ENCODE measurements at regions not wholly inside any gene's neighbourhood (a gene's known extent, or its start where the extent isn't known, plus 50 kb on each side); places are given as distances from the start of the nearest gene placed in this dataset.
"Not testable (repeated sequence)": the region's sequence is repeated elsewhere in the genome, so short reads cannot be mapped to it uniquely, and the experiment has no call there.

- no peak overlapping the region for H3K27ac ChIP-seq
- H3K9me3 ChIP-seq = peaks cover under 1% of the 10 kb centered on the region
- no peaks in the 10 kb centered on the region for H3K27me3 ChIP-seq (ENCODE audit: low read depth)
- H3K4me3 ChIP-seq = no peak overlapping the region
- ATAC-seq (no peak), DNase-seq (no peak)
- intact Hi-C loops (cut with DNase I) = no loop called here
- no peaks in the 10 kb centered on the region for H3K36me3 ChIP-seq
- H3K4me1 ChIP-seq = no peaks in the 10 kb centered on the region
- TF ChIP-seq CTCF (IDR thresholded peaks at IDR 0.05) = no peak
Observed at GRCh38 chr6:120484146-120484545, 850.1 kb downstream of the TBC1D32 start.

GRCh38 chr6:120478650-120479049 lies 855.6 kb downstream of the TBC1D32 start:
- no peak for TF ChIP-seq CTCF (IDR thresholded peaks at IDR 0.05)
- H3K9me3 ChIP-seq = peaks cover 10% of the 10 kb centered on the region
- H3K4me3 ChIP-seq = no peak overlapping the region
- intact Hi-C loops (cut with DNase I) = no loop called here
- H3K36me3 ChIP-seq = no peaks in the 10 kb centered on the region
- no peaks in the 10 kb centered on the region for H3K27me3 ChIP-seq (ENCODE audit: low read depth)
- no peak overlapping the region for H3K27ac ChIP-seq
- no peaks in the 10 kb centered on the region for H3K4me1 ChIP-seq
- no peak for ATAC-seq
- no peak for DNase-seq

GRCh38 chr6:120473804-120474203 lies 860.5 kb downstream of the TBC1D32 start:
- ATAC-seq = no peak

GRCh38 chr6:120468486-120468885 lies 865.8 kb downstream of the TBC1D32 start:
- Histone ChIP-seq H3K27me3 (ENCODE audit: low read depth) (no peaks in the 10 kb centered on the region), H3K4me1 (no peaks in the 10 kb centered on the region), H3K4me3 (no peak overlapping the region), H3K36me3 (no peaks in the 10 kb centered on the region), H3K9me3 (no peaks in the 10 kb centered on the region), H3K27ac (no peak overlapping the region)
- DNase-seq (no peak), ATAC-seq (no peak)
- intact Hi-C loops (cut with DNase I) = no loop called here
- TF ChIP-seq CTCF (IDR thresholded peaks at IDR 0.05) = no peak

More at GRCh38 chr6:120473804-120474203, 860.5 kb downstream of the TBC1D32 start:
- Histone ChIP-seq H3K36me3 (no peaks in the 10 kb centered on the region), H3K27ac (no peak overlapping the region), H3K4me1 (no peaks in the 10 kb centered on the region), H3K4me3 (no peak overlapping the region), H3K27me3 (ENCODE audit: low read depth) (no peaks in the 10 kb centered on the region), H3K9me3 (peaks cover 6% of the 10 kb centered on the region)
- no peak for DNase-seq
- intact Hi-C loops (cut with DNase I) = no loop called here
- TF ChIP-seq CTCF (IDR thresholded peaks at IDR 0.05) = no peak

GRCh38 chr6:120451508-120451907 lies 882.8 kb downstream of the TBC1D32 start:
- DNase-seq (no peak), ATAC-seq (no peak)
- Histone ChIP-seq H3K4me1 (no peaks in the 10 kb centered on the region), H3K27ac (no peak overlapping the region), H3K27me3 (ENCODE audit: low read depth) (no peaks in the 10 kb centered on the region), H3K4me3 (no peak overlapping the region), H3K36me3 (no peaks in the 10 kb centered on the region), H3K9me3 (no peaks in the 10 kb centered on the region)
- intact Hi-C loops (cut with DNase I) = no loop called here
- no peak for TF ChIP-seq CTCF (IDR thresholded peaks at IDR 0.05)

- H3K4me1 ChIP-seq = no peaks in the 10 kb centered on the region
- no peaks in the 10 kb centered on the region for H3K9me3 ChIP-seq
- no peak overlapping the region for H3K27ac ChIP-seq
- intact Hi-C loops (cut with DNase I) = no loop called here
- H3K4me3 ChIP-seq = no peak overlapping the region
- TF ChIP-seq CTCF (IDR thresholded peaks at IDR 0.05) = no peak
- H3K27me3 ChIP-seq (ENCODE audit: low read depth) = no peaks in the 10 kb centered on the region
- H3K36me3 ChIP-seq = no peaks in the 10 kb centered on the region
- ATAC-seq (no peak), DNase-seq (no peak)
Observed at GRCh38 chr6:120447605-120448004, 886.7 kb downstream of the TBC1D32 start.

- ATAC-seq; H3K36me3 ChIP-seq; H3K9me3 ChIP-seq; H3K4me1 ChIP-seq; intact Hi-C loops (cut with DNase I); H3K27me3 ChIP-seq (ENCODE audit: low read depth); H3K27ac ChIP-seq; H3K4me3 ChIP-seq: not testable (repeated sequence)
- DNase-seq = peak; percentile 26
Observed at GRCh38 chr6:120432840-120433239, 901.4 kb downstream of the TBC1D32 start.

Measured in lower lobe of right lung (tissue), 2 donors.